GM21786 (cell line): ENCODE measurements at regions not wholly inside any gene's neighbourhood (a gene's known extent, or its start where the extent isn't known, plus 50 kb on each side); places are given as distances from the start of the nearest gene placed in this dataset.
"Not testable (repeated sequence)": the region's sequence is repeated elsewhere in the genome, so short reads cannot be mapped to it uniquely, and the experiment has no call there.

Experiments used
- ATAC-seq: cut with Tn5 transposase; IDR thresholded peaks from one replicate; pipeline ENCODE4 v1.9.1; 2021; ENCODE audit not compliant: unreplicated experiment

DNA sequence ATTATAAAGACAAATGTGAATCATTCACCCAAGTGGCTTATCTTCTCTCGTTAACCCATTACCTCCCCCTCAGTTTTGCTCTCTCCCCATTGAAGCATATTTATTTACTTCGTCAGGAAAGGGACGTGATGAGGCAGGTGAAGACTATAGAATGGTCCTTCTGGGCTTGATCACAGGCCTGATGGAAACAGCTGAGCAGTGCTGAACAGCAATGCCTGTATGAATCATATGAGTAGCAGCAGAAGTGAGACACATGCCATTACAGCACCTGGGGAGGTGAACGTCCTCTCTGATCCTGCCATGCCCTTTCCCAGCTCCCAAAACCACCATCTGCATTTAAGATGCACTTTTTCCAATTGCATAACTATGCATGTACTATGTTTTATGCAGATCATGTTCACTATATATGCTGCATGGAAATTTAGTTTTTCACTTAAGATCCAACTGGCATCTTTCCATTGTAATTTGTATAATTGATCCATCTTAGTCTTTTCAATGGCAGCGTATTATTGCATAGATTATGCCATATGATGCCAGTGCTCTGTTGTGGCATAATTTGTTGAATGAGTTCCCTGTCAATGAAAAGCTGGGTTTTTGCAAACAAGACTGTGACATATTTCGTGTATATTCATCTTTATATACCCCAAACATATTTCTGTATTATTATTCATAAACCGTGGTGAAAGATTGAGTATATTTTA, 105.3 kb downstream of the CXCL12 start:
- ATAC-seq, result no peak

DNA sequence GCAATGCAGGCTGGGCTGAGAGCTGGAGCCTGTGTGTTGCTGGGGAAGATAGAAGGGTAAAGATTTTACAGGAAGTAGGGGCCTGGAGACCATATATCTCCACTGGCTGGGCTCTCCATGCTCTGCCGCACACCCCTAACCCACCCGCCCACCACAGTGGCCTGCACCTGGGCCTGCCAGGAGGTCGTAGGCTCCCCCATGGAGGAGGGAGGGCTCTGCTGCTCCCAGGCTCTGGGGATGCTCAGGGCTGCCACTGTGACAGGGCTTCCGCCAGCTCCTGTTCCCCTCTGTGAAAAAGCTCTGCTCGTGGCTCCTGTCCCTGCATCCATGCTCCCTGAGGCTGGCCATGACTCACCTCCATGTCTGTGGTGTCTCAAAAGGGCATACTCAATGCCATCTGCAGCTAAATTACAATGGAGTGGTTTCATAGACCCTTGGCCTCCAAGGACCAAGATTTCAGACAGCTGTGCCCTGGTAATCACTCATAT, 106.0 kb downstream of the CXCL12 start:
- no peak for ATAC-seq

DNA sequence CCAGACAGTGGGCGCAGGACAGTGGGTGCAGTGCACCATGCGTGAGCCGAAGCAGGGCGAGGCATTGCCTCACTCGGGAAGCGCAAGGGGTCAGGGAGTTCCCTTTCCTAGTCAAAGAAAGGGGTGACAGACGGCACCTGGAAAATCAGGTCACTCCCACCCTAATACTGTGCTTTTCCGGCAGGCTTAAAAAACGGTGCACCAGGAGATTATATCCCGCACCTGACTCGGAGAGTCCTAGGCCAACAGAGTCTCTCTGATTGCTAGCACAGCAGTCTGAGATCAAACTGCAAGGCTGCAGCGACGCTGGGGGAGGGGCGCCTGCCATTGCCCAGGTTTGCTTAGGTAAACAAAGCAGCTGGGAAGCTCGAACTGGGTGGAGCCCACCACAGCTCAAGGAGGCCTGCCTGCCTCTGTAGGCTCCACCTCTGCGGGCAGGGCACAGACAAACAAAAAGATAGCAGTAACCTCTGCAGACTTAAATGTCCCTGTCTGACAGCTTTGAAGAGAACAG, 116.4 kb downstream of the CXCL12 start:
- ATAC-seq, result not testable (repeated sequence)

DNA sequence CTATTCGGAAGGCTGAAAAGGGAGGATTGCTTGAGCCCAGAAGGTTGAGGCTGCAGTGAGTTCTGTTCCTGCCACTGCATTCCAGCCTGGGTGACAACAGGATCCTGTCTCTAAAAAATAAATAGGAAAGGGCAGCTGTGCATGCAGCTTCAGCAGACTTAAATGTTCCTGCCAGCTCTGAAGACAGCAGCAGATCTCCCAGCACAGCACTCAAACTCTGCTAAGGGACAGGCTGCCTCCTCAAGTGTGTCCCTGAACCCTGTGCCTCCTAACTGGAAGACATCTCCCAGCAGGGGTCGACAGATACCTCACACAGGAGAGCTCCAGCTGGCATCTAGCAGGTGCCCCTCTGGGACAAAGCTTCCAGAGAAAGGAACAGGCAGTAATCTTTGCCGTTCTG, 117.9 kb downstream of the CXCL12 start:
- ATAC-seq, result no peak

DNA sequence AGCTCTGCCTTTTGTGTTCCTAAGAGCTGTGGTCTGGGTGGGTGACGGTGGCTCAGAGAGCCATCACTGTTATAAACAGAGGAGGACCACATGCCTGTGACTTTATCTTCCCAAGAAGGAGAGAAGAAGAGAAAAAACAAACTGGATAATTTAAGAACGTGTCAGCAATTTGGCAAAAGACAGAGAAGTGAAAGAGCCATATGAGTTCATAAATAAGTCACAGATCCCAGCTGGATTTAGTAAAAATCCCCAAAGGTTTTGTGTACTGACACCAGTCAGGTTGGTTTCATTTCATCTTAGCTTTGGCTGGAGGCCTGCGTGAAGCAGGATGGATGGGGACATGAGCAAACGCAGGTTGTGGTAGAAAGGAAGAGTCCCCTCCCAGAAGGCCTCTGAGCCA, 120.7 kb downstream of the CXCL12 start:
- no peak for ATAC-seq

DNA sequence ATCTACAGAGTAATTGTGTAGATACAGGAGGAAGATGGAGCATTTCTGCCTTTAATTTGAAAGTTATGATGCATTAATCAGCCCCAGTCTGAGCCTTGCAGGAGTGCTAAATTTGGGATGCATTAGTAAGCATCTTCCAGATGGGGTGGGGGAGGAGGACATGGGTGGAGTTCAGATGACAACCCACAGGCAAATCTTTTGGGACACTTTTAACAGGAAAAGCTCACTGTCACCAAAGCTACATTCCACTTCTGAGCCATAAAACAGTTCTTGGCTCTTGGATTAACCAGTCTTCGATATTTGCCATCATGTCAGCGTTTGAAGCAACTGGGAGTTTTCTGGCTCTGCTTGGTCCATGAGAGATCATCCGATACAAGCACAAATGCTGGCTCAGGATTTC, 121.1 kb downstream of the CXCL12 start:
- no peak for ATAC-seq

DNA sequence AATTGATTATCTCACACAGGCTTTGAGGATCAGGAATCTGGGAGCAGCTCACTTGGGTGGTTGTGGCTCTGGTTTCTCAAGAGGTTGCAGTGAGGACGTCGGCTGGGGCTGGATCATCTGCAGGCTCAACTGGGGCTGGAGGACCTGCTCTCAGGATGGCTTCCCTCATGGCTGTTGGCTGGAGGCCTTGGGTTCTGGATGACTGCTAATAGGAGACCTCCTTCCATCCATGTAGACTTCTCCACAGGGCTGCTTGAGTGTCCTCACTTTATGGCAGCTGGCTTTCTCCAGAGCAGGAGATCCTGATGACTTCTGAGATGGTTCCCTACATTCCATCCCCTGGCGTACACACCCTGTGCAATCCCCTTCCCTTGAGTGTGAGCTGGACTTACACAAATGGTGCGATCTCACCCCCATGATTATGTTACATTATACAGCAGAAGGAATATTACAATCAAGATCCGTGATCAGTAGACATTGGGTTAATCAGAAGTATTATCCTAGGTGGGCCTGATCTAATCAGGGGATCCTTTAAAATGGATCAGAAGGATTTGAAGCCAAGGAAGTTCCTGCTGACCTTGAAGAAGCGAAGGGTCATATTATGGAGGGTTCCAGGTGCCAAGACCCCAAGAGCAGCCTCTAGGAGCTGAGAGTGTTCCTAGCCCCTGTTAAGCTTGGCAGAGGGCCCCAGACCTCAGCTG, 122.2 kb downstream of the CXCL12 start:
- ATAC-seq, result no peak

DNA sequence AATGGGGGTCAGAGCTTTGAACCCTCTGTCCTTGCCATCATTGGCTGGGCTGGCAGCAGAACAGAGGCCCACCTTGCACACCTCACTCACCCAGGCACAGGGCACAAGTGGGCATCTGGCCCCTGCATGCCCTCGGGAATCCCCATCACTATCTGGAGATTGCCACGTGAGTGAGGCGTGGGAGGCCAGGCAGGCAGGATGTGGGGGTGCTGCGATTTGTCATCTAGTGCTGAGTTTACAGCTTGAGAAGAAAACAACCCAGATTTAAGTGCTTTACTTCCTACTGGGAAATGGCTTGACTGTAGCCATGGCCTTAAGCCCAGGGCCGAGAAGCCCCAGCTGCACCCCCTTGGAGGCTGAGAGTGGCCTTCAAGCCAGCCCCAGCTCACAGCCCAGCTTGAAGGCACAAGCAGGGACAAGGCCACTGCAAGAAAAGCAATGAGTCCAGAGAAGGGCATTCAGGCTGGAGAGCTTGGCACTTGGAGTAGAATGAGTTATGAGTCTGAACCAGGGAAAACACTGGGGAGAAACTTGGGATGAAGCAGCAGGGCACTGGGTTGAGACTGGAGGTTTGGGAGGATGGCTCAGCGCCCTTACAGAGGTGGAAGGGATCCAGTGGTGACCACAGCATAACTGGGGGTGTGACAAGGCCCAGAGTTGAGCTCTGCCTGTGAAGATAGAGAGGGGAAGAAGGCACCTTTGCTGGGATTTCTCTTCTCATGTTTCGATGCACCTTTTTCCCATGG, 123.0 kb downstream of the CXCL12 start:
- ATAC-seq, result no peak

DNA sequence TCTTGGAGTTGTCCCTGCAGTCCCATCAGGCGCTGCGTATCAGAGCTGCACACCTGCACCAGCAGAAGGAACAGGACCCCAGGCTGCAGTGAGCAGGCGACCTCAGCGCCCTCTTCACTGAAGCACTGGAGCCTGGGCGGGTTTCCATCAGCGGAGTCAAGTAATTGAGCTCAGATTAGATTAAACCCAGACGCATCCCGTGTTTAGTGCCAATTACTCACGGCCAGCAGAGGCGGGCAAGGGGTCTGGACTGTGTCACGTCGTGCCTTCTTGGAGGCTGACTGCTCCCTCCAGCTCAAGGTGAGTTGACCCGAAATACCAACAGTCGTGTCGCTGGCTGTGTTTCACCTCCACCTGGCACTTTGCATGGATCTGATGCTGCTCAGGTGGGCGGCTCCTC, 123.6 kb downstream of the CXCL12 start:
- no peak for ATAC-seq

DNA sequence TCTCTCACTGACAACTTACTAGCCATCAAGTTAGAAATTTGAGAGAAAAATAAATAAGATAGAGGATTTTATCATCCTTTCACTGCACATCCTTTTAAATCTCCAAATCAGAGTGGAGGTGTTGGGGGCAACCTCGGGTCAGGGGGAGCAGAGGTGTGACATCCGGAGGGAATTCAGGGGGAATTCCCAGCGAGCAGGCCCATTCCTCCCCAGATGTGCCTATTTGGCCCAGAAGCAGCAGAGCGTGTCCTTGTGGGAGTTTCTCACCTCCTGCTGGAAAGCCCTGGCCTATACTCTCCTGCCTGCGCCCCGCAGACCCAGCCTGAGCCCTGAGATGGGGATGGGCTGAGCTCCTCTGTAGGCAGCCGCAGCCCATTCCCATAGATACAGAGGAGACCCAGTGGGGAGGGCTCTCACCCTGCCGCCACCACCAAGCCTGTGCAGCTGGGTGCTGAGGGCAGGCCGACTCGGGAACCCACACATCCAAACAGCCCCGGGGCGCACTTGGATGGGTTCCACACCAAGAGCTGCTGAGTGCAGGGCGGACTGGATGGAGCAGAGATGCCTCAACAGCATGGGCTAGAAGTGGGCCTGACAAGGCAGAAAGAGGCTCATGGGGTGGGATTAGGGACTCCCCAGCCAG, 124.5 kb downstream of the CXCL12 start:
- ATAC-seq, result no peak

DNA sequence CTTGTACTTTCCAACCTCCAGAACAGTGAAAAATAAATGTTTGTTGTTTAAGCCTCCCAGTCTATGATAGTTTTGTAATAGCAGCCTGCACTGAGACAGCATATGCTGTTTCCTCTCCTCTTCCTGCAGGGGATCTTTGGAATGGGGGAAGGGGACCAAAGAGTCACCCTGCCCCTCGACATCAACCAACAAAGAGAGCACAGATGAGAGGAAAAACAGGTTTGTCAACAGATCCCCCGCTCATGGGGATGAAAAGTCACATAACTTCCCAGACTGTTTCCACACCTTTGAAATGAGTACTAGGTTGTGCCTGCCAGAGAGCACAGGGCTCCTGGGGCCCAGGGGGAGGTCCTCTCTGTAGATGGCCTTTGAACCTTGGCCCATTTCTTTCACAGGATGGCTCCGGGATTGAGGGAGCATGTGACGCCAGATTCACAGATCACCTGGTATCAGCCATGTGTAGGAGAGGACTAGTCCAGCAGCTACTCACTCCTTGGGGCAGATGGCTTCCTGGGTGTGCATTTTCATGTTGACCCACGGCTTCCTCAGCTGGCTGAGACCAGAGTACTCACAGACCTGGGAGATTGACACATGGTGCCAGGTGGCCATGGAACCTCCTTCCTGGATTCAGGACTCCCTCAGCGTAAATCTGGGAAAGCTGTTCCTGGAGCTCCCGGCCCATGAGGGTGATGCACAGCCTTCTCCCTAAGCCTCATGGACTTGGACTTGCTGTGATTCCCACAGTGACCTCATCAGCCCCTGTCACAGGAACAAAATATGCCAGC, 125.6 kb downstream of the CXCL12 start:
- no peak for ATAC-seq

DNA sequence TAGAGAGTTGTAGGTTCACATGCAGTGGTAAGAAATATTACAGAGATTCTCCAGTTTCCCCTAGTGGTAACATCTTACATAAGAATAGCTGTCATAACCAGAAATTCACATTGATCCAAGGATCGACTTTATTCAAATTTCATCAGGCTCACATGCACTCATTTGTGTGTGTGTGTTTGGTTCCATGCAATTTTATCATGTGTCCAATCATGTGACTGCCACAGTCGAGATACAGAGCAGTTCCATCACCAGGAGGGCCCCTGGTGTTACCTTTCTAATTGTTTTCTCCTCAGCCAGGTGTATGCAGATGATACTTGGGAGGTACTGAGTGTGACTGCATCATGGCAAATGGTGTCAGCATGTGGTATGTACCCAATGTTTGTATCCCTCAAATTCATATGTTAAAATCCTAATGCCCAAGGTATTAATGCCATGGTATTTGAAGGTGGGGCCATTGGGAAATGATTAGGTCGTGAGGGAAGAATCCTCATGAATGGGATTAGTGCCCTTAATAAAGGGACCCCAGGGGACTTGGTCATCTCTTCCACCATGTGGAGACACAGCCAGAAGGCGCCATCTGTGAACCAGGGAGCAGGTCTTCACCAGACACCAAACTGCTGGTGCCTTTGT, 126.3 kb downstream of the CXCL12 start:
- no peak for ATAC-seq

DNA sequence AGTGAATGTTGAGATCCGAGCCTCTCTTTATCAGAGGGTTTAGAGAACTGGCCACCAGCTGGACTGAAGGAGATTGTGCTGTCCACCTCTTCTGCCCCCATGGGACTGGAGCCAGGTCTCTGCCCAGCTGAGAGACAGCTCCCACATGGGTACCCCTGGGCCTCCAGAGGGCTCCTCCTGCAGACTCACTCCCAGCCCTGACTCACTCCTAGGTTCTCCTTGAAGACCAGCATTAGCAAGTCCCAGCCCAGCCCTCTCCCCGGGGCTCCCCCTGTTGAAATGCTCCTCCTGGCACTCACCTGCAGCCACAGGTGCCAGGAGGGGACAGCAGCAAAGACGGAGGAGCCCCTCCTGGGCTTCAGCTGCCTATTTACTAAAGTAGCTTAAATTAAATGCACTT, 126.9 kb downstream of the CXCL12 start:
- no peak for ATAC-seq

DNA sequence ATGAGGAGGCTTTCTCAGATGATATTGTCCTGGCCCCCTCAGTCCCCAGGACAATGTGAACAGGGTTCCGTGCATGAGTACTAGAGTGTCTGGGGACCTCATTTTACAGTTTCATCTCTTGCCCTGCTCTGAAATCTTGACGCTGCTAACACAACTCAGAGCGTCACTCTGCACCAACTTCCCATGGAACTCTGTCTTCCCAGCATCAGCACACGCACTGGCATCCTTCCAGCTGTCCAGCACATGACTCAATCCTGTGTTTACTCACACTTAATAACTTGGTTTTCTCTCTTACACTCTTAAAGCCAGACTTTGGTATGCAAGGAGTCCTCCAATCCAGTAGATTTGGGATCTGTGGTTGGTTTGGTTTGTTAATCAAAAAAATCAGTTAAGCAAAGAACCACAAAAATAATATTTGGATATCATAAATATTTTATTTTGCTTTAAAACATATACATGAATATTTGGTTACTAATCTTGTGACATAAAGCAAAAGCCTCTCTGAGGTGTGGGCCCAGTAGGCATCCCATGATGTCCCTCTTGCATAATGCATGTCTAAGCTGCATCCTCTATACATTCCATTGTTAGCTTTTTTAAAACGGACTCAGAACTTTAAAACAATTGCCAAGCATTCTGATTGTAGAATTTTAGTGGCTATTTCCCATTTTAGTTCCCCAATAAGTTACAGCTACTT, 131.0 kb downstream of the CXCL12 start:
- ATAC-seq, result no peak

DNA sequence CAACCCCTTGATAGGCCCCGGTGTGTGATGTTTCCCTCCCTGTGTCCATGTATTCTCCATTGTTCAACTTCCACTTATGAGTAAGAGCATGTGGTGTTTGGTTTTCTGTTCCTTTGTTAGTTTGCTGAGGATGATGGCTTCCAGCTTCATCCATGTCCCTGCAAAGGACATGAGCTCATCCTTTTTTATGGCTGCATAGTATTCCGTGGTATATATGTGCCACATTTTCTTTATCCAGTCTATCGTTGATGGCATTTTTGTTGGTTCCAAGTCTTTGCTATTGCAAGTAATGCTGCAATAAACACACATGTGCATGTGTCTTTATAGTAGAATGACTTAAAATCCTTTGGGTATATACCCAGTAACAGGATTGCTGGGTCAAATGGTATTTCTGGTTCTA, 132.3 kb downstream of the CXCL12 start:
- ATAC-seq, result not testable (repeated sequence)

DNA sequence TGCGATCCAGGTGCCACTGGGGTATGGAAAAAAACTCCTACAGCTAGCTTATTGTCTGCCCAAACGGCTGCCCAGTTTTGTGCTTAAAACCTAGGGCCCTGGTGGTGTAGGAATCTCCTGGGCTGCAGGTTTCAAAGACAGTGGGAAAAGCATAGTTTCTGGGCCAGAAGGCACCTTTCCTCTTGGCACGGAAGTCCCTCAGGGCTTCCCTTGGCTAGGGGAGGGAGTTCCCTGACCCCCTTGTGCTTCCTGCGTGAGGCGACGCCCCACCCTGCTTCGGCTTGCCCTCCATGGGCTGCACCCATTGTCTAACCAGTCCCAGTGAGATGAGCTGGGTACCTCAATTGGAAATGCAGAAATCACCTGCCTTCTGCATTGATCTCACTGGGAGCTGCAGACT, 135.0 kb downstream of the CXCL12 start:
- ATAC-seq, result not testable (repeated sequence)

DNA sequence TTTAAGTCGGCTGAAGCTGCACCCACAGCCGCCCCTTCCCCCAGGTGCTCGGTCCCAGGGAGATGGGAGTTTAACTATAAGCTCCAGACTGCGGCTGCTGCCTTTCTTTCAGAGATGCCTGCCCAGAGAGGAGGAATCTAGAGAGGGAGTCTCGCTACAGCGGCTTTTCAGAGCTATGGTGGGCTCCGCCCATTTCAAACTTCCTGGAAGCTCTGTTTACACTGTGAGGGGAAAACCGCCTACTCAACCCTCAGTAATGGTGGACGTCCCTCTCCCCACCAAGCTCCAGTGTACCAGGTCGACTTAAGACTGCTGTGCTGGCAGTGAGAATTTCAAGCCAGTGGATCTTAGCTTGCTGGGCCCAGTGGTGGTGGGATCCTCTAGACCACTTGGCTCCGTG, 135.4 kb downstream of the CXCL12 start:
- no peak for ATAC-seq

DNA sequence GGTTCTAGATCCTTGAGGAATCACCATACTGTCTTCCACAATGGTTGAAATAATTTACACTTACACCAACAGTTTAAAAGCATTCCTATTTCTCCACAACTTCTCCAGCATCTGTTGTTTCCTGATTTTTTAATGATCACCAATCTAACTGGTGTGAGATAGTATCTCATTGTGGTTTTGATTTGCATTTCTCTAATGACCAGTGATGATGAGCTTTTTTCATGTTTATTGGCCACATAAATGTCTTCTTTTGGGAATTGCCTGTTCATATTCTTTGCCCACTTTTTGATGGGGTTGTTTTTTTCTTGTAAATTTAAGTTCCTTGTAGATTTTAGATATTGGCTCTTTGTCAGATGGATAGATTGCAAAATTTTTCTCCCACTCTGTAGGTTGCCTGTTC, 138.2 kb downstream of the CXCL12 start:
- not testable (repeated sequence) for ATAC-seq

DNA sequence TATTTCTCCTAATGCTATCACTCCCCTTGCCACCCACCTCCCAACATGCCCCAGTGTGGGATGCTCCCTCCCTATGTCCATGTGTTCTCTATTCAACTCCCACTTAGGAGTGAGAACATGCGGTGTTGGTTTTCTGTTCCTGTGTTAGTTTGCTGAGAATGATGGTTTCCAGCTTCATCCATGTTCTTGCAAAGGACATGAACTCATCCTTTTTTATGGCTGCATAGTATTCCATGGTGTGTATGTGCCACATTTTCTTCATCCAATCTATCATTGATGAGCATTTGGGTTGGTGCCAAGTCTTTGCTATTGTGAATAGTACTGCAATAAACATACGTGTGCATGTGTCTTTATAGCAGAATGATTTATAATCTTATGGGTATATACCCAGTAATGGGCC, 138.6 kb downstream of the CXCL12 start:
- ATAC-seq, result not testable (repeated sequence)
